Activated CD4-positive, alpha-beta memory T cell treated with anti-CD3 and anti-CD28 coated beads, Interleukin-2, amount 10 ng/mL, durations not matched to agents 7 days and 5 days (primary cell): ENCODE measurements at regions not wholly inside any gene's neighbourhood (a gene's known extent, or its start where the extent isn't known, plus 50 kb on each side); places are given as distances from the start of the nearest gene placed in this dataset.
"Not testable (repeated sequence)": the region's sequence is repeated elsewhere in the genome, so short reads cannot be mapped to it uniquely, and the experiment has no call there.

Experiments
- CTCF ChIA-PET: fragments of 350-600 bp; sonication (Branson Sonifier 250); formaldehyde crosslinking; loops from one replicate; lab custom pipeline; 2021; ENCODE audit warnings: antibody characterized with exemption, inconsistent platforms; lab: Charles Lee
- POLR2A ChIA-PET: fragments of 350-600 bp; sonication (Branson Sonifier 250); formaldehyde crosslinking; loops from one replicate; lab custom pipeline; 2021; ENCODE audit warnings: antibody characterized with exemption; lab: Charles Lee
- DNase-seq: peaks from one replicate; pipeline ENCODE4 v3.0.0-alpha.2; 2020
- H3K27ac Mint-ChIP-seq: one replicate; pipeline ENCODE4 v1.8.0; 2021; ENCODE audit warnings: mild to moderate bottlenecking, mixed read lengths
- H3K27me3 Mint-ChIP-seq: one replicate; pipeline ENCODE4 v1.8.0; 2021; ENCODE audit warnings: mixed read lengths
- H3K36me3 Mint-ChIP-seq: one replicate; pipeline ENCODE4 v1.8.0; 2021; ENCODE audit warnings: low read depth, mixed read lengths
- H3K4me1 Mint-ChIP-seq: one replicate; pipeline ENCODE4 v1.8.0; 2021; ENCODE audit warnings: mixed read lengths
- H3K4me3 Mint-ChIP-seq: one replicate; pipeline ENCODE4 v1.8.0; 2021; ENCODE audit warnings: mild to moderate bottlenecking, mixed read lengths
- H3K9me3 Mint-ChIP-seq: one replicate; pipeline ENCODE4 v1.8.0; 2021; ENCODE audit warnings: mixed read lengths

DNA sequence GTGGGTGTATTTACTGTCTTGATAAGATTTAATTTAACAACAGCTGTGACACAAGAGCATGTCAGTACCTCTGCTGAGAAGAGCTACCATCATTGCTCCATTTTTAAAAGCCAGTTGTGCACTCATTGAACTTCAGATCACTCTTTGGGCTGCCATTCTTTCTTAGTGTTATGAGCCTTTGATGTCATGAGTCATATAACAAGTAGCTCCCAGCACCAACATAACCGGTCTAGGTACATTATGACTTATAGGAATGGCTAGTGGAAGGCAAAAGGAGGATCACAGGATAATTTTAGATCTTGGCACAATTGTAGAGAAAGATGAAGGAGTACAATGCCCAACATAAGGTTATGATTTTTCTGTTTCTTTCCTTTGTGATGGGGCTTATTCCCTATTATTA lies 170.8 kb upstream of the FBN2 start:
- Mint-ChIP-seq H3K4me1 (no peaks in the 10 kb centered on the region), H3K27ac (no peak overlapping the region), H3K27me3 (no peaks in the 10 kb centered on the region), H3K4me3 (no peak overlapping the region), H3K36me3 (no peaks in the 10 kb centered on the region), H3K9me3 (no peaks in the 10 kb centered on the region)
- ChIA-PET POLR2A (no interaction called here), CTCF (no interaction called here)
- DNase-seq, result no peak

DNA sequence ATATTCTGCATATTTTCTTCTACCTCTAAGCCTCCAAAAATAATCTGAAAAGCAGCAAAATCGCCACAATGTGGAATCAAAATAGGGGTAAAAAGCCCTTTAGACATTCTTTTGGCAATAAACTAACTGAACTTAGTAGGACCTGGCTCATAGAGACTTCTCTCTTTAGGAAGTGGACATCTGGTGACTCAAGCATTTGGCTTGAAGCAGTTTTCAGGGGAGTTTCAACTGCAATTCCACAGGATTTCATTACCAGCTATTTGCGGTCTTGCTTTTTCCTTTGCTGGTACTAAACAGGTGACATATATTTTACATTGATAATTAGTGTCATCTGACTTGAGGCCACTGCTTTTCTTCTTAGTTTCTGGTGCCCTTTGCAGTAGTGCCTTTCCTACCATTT lies 173.2 kb upstream of the FBN2 start:
- Mint-ChIP-seq H3K9me3 (no peaks in the 10 kb centered on the region), H3K4me1 (no peaks in the 10 kb centered on the region), H3K4me3 (no peak overlapping the region), H3K27ac (no peak overlapping the region), H3K36me3 (no peaks in the 10 kb centered on the region), H3K27me3 (no peaks in the 10 kb centered on the region)
- DNase-seq, result no peak
- ChIA-PET CTCF (no interaction called here), POLR2A (no interaction called here)

DNA sequence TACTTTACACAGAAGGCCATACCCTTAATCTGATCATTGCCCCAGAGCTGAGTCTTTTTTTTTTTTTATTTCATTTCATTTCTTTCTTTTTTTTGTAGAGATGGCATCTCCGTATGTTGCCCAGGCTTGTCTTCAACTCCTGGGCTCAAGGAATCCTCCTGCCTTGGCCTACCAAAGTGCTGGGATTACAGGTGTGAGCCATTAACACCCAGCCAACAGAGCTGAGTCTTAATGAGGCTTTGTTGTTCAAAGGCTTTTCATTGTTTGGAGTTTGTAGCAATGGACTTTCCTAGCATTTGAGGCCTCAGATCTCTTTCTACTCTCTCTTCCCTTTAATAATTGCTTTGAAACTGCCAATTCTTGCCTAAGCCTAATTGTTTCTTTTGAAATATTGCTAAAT lies 176.5 kb upstream of the FBN2 start:
- no peaks in the 10 kb centered on the region for H3K27me3 Mint-ChIP-seq
- no peak overlapping the region for H3K27ac Mint-ChIP-seq
- no peaks in the 10 kb centered on the region for H3K9me3 Mint-ChIP-seq
- ChIA-PET POLR2A (no interaction called here), CTCF (no interaction called here)
- DNase-seq, result no peak
- no peaks in the 10 kb centered on the region for H3K4me1 Mint-ChIP-seq
- H3K36me3 Mint-ChIP-seq, result no peaks in the 10 kb centered on the region
- no peak overlapping the region for H3K4me3 Mint-ChIP-seq

DNA sequence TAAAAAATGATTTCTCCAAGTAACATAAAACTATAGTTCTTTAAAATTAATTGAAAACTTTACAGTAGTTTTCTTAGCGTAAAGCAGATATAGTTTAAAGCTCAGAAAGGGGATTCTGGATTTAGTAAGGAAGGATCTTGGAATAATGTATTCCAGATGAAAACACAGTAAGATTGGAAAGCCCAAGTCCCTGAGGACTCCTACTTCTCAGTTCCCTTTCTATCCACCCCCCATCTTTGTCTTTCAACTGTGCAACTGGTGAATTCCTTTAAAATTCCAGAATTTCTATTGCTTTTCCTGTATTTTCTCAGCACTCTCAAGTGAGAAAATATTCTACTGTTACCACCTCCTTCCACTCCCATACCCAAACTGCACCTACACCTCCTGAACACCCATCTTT lies 184.5 kb upstream of the FBN2 start:
- H3K4me1 Mint-ChIP-seq, result no peaks in the 10 kb centered on the region
- POLR2A ChIA-PET, result no interaction called here
- H3K27me3 Mint-ChIP-seq, result no peaks in the 10 kb centered on the region
- CTCF ChIA-PET, result no interaction called here
- no peaks in the 10 kb centered on the region for H3K9me3 Mint-ChIP-seq
- no peak for DNase-seq
- H3K27ac Mint-ChIP-seq, result no peak overlapping the region
- no peak overlapping the region for H3K4me3 Mint-ChIP-seq
- no peaks in the 10 kb centered on the region for H3K36me3 Mint-ChIP-seq

DNA sequence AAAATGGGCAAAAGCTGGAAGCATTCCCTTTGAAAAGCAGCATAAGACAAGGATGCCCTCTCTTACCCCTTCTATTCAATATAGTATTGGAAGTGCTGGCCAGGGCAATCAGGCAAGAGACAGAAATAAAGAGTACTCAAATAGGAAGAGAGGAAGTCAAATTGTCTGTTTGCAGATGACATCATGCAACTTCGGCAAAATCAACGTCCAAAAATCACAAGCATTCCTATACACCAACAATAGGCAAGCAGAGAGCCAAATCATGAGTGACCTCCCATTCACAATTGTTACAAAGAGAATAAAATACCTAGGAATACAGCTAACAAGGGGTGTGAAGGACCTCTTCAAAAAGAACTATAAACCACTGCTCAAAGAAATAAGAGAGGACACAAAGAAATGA lies 192.0 kb upstream of the FBN2 start:
- H3K4me3 Mint-ChIP-seq, H3K27me3 Mint-ChIP-seq, H3K36me3 Mint-ChIP-seq, DNase-seq, H3K4me1 Mint-ChIP-seq, CTCF ChIA-PET, H3K27ac Mint-ChIP-seq, POLR2A ChIA-PET, H3K9me3 Mint-ChIP-seq: not testable (repeated sequence)

DNA sequence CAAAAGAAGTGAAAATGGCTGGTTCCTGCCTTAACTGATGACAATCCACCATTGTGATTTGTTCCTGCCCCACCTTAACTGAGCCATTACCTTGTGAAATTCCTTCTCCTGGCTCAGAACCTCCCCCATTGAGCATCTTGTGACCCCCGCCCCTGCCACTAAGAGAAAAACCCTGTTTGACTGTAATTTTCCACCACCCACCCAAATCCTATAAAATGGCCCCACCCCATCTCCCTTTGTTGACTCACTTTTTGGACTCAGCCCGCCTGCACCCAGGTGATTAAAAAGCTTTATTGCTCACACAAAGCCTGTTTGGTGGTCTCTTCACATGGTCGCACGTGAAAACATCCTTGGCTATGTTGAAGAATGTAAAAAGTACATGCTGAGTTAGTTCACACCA lies 197.6 kb upstream of the FBN2 start:
- H3K27me3 Mint-ChIP-seq, H3K9me3 Mint-ChIP-seq, H3K36me3 Mint-ChIP-seq, POLR2A ChIA-PET, DNase-seq, H3K4me1 Mint-ChIP-seq, H3K27ac Mint-ChIP-seq, H3K4me3 Mint-ChIP-seq: not testable (repeated sequence)
- CTCF ChIA-PET, result interaction anchor here (0.5 kb wide), 1 partner anchor 390 kb away, joined by 3 read pairs; no protein-coding TSS in a partner anchor

DNA sequence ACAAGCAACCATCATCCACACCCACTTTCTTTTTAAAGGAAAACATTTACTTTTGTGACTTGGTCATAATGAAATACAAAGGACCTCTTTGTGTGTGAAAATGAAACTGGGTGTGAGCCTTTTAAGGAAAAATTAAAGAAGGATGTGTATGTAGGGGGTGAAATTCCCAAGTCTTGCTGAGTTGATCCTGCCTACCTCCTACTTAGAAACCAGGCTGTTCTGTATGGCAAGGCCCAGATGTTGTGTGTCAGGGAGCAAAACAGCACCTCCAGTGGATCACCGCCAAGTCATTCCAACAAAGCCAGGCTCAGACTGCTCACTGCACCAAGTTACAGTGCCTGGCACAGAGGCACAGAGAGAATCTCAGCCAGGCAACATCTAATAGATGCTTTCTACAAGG lies 198.5 kb upstream of the FBN2 start:
- H3K9me3 Mint-ChIP-seq, result peaks cover 3% of the 10 kb centered on the region
- H3K4me3 Mint-ChIP-seq, result no peak overlapping the region
- H3K27me3 Mint-ChIP-seq, result no peaks in the 10 kb centered on the region
- no peak for DNase-seq
- no peaks in the 10 kb centered on the region for H3K4me1 Mint-ChIP-seq
- no peak overlapping the region for H3K27ac Mint-ChIP-seq
- CTCF ChIA-PET, result no interaction called here
- POLR2A ChIA-PET, result no interaction called here
- no peaks in the 10 kb centered on the region for H3K36me3 Mint-ChIP-seq

DNA sequence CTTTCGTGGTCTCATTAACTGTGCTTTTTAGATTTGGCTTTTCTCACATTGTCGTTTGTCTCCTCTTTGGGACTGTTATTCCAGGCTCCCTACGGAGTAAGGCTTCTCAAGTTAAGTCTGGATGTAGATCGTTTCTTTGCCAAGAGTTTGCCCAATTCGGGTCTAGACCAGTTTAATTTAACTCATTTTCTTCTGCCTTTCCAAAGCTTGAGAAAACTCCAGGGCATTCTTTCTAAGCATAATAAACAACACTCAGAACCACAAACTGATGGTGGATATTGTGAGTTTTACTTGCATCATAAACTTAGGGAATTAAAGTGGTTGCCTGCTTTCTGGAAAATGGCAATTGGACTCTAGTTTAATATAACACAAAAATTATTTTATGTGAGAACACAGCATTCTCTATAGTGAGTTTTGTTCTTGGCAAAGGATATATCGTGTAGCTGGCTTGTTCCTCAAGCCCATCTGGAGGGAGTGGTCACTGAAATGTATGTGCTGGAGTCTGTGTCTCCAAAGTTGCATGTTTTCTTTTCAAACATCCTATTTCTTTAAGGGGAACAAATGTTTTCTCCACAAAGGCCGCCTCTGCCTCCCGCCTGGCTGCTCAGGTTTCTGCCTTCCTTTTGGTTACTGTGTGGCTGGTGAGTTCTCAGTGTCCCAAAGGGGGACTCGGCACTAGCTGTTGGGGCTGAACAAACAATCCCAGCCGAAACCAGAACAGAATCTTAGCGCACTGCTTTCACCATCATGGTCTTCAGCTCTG lies 211.3 kb upstream of the FBN2 start:
- CTCF ChIA-PET, result no interaction called here
- H3K4me1 Mint-ChIP-seq, result no peaks in the 10 kb centered on the region
- no peaks in the 10 kb centered on the region for H3K27me3 Mint-ChIP-seq
- POLR2A ChIA-PET, result no interaction called here
- H3K9me3 Mint-ChIP-seq, result no peaks in the 10 kb centered on the region
- H3K4me3 Mint-ChIP-seq, result no peak overlapping the region
- no peaks in the 10 kb centered on the region for H3K36me3 Mint-ChIP-seq
- no peak overlapping the region for H3K27ac Mint-ChIP-seq
- no peak for DNase-seq

DNA sequence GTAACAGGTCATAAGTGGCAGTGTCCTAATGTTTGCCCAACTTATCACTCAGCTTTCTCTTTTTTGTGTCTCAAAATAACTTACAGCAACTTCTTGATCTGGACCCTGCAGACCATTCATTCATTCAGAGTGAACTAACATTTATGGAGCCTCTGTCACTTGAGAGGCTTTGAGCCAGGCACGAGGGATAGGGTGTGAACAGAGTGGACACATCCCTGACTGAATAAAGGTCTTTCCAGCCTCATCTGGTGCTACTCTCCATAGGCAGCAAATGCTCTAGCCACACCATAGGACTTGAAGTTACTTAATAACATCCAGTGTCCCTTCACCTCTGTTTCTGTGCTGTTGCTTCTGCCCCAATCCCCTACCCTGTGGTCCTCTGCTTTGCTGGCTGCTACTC lies 212.1 kb upstream of the FBN2 start:
- ChIA-PET POLR2A (no interaction called here), CTCF (no interaction called here)
- no peaks in the 10 kb centered on the region for H3K36me3 Mint-ChIP-seq
- H3K9me3 Mint-ChIP-seq, result no peaks in the 10 kb centered on the region
- no peaks in the 10 kb centered on the region for H3K27me3 Mint-ChIP-seq
- no peak overlapping the region for H3K4me3 Mint-ChIP-seq
- H3K27ac Mint-ChIP-seq, result no peak overlapping the region
- no peak for DNase-seq
- H3K4me1 Mint-ChIP-seq, result no peaks in the 10 kb centered on the region

DNA sequence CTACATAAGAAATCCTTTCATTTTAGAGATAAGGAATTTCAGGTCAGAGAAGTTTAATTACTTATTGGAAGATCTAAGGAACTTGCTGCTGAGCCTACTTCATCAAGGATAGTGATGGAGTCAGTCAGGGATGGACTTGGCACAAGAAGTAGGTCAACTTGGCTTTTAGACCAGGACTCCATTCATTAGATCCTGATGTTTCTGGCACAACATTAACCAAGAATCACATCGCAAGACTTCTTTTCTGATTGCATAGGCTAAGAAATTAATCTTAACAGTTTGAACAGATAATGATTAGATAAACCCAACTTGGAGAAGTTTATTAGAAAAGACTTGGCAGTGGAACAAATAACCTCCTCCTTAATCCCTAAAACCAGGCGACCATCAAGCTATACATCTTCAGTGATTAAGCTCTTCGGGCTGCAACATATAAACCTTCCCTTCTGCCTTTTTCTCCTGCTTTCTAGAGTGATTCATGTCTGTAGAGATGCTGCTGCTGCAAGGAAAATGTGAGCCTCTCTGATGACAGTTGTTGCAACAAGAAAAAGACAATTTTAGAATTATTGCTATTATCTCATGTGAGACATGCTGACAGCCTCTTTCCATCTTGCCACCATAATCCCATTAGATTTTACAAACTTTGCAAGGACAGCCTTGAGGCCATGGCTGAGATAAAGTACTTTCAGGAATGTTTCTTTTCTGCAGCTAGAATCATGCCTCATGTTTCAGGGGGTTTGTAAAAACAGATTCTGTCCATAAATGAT lies 207.9 kb upstream of the SLC27A6 start:
- H3K36me3 Mint-ChIP-seq, result no peaks in the 10 kb centered on the region
- ChIA-PET CTCF (no interaction called here), POLR2A (no interaction called here)
- H3K4me3 Mint-ChIP-seq, result no peak overlapping the region
- no peaks in the 10 kb centered on the region for H3K4me1 Mint-ChIP-seq
- H3K27me3 Mint-ChIP-seq, result no peaks in the 10 kb centered on the region
- H3K27ac Mint-ChIP-seq, result no peak overlapping the region
- no peaks in the 10 kb centered on the region for H3K9me3 Mint-ChIP-seq
- no peak for DNase-seq

DNA sequence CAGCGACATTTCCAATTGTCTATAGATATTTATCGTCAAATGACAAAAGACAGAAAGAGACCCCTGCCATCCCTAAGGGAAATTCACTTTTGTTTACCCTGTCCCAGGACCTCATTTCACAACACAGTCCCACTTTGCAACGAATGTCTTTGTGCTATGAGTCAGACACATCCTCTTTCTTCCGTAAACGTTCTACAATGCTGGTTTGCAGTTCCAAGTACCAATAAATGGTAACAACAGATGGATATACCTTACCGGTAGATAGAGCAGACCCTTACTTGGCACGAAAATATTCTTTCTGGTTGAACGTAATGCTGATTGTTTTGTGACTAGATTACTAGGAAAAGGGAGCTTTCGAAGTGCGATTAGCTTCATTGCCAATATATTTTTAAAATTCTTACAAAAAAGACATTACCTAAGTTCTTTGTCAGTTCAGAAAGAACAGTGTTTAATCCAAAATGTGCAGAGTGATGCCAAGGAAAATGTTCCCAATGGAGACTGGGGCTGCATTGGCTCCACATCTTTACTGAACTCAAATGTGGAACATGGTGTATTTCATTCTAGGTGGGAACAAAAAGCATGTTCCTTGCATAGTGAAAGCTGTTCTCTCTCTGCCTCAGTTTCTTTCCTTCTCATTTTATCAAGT lies 202.5 kb upstream of the SLC27A6 start:
- DNase-seq, result no peak
- no peak overlapping the region for H3K4me3 Mint-ChIP-seq
- no peaks in the 10 kb centered on the region for H3K36me3 Mint-ChIP-seq
- no peaks in the 10 kb centered on the region for H3K9me3 Mint-ChIP-seq
- POLR2A ChIA-PET, result no interaction called here
- no peak overlapping the region for H3K27ac Mint-ChIP-seq
- H3K27me3 Mint-ChIP-seq, result no peaks in the 10 kb centered on the region
- H3K4me1 Mint-ChIP-seq, result no peaks in the 10 kb centered on the region
- CTCF ChIA-PET, result no interaction called here

DNA sequence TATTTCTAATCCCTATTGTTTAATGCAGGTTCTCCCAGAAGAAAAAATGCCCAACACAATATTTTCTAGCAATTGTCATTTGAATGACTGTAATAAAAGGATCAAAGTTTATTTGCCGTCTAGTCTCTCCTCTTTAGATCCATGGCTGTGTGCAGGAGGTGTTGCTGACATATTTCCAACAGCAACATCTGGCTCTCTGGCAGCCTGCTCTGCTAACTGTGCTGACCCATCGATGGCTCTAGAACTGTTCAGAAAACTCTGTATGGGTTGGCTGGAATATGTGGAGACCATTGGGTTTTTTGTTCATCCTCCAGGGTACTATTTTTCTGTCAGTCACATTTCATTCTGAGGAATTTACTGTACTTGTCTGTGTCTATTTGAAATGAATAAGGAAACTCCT lies 202.0 kb upstream of the SLC27A6 start:
- H3K36me3 Mint-ChIP-seq, result no peaks in the 10 kb centered on the region
- POLR2A ChIA-PET, result no interaction called here
- H3K27ac Mint-ChIP-seq, result no peak overlapping the region
- DNase-seq, result no peak
- no peaks in the 10 kb centered on the region for H3K4me1 Mint-ChIP-seq
- H3K4me3 Mint-ChIP-seq, result no peak overlapping the region
- no peaks in the 10 kb centered on the region for H3K9me3 Mint-ChIP-seq
- CTCF ChIA-PET, result no interaction called here
- H3K27me3 Mint-ChIP-seq, result no peaks in the 10 kb centered on the region

DNA sequence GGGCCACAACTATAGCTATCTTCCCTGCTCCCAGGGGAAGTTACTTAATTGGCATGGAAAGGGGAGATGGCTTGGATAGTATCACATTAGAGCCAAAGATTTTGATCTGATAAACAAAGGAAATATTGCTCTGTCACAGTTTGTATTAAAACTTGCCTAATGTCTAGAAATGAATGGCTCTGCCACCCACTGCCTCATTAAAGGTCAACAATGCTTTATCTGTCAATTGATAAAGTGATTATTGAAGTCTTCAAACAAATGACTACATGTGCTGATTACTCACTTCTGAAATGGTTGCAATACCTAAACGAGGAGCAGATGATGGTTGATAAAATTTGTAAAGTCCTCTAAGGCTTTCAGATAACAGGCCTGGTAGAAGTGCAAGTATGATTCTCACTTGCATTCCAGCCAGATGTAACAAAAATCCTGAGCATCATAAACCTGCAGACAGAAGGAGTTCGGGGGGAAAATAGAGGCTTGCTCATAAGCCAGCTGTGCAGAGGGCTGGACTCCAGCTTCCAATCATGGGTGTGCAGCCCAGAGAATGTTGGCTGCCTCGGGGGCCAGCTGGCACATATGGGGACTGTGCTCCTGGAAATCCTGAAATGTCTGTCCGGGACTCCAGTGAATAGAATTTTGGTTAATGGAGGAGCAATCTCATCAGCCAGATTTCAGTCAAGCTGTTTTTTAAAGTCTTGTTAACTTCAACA lies 200.5 kb upstream of the SLC27A6 start:
- no peak overlapping the region for H3K27ac Mint-ChIP-seq
- POLR2A ChIA-PET, result no interaction called here
- no peaks in the 10 kb centered on the region for H3K36me3 Mint-ChIP-seq
- CTCF ChIA-PET, result no interaction called here
- DNase-seq, result no peak
- no peaks in the 10 kb centered on the region for H3K9me3 Mint-ChIP-seq
- H3K4me3 Mint-ChIP-seq, result no peak overlapping the region
- no peaks in the 10 kb centered on the region for H3K27me3 Mint-ChIP-seq
- H3K4me1 Mint-ChIP-seq, result no peaks in the 10 kb centered on the region
